Transverse colon (tissue), 3 donors: ENCODE measurements at regions not wholly inside any gene's neighbourhood (a gene's known extent, or its start where the extent isn't known, plus 50 kb on each side); places are given as distances from the start of the nearest gene placed in this dataset.

Source experiments
- POLR2A ChIP-seq: fragments of 450-650 bp; IDR thresholded peaks from one replicate; pipeline ENCODE4 v1.6.1; 2016; ENCODE audit warnings: antibody characterized with exemption, mild to moderate bottlenecking, moderate library complexity
- POLR2AphosphoS5 ChIP-seq, 3 donors: sonication (generic); formaldehyde crosslinking; IDR thresholded peaks; one replicate each; pipeline ENCODE4 v1.6.1; 2016; ENCODE audit warnings: antibody characterized with exemption in 3 of 3

DNA sequence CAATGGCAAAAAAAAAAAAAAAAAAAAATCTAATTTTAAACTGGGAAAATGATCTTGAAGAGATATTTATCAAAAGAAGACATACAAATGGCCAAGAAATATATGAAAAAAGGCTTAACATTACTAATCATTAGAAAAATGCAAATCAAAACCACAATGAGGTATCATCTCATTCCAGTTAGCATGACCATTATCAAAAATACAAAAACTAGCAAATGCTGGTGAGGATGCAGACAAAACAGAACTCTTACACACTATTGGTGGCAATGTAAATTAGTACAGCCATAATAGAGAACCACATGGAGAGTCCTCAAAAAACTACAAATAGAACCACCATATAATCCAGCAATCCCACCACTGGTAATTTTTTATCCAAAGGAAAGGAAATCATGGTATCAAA lies 489.6 kb downstream of the TNS3 start:
- TF ChIP-seq POLR2A (no peak), POLR2AphosphoS5 (IDR thresholded peaks at IDR 0.05) (no peak)
